Tibial nerve (tissue), 4 donors: ENCODE measurements at regions not wholly inside any gene's neighbourhood (a gene's known extent, or its start where the extent isn't known, plus 50 kb on each side); places are given as distances from the start of the nearest gene placed in this dataset.

Experiments
- DNase-seq, 2 donors: peaks; one replicate each; pipeline ENCODE4 v3.0.0-alpha.2; 2019; ENCODE audit warnings: low spot score in 2 of 2
- H3K27ac ChIP-seq, 4 donors: fragments of 200-600 bp; sonication (generic) in 3 of 4; one replicate each; pipeline ENCODE4 v1.5.1; 2017 to 2019; ENCODE audit warnings: mild to moderate bottlenecking in 1 of 4
- H3K27me3 ChIP-seq, 2 donors: fragments of 200-600 bp; sonication (generic) in 1 of 2; one replicate each; pipeline versions ENCODE4 v1.5.1 to v1.6.0; 2017 to 2019
- H3K36me3 ChIP-seq, 3 donors: fragments of 200-600 bp; sonication (generic); one replicate each; pipeline ENCODE4 v1.5.1; 2018 to 2019
- H3K4me1 ChIP-seq, 4 donors: fragments of 200-600 bp; sonication (generic) in 3 of 4; one replicate each; pipeline ENCODE4 v1.5.1; 2017 to 2019
- H3K4me3 ChIP-seq, 4 donors: fragments of 200-600 bp; sonication (generic) in 3 of 4; one replicate each; pipeline ENCODE4 v1.5.1; 2017 to 2019; ENCODE audit warnings: mild to moderate bottlenecking in 1 of 4, moderate library complexity in 1 of 4
- H3K9me3 ChIP-seq, 4 donors: fragments of 200-600 bp; sonication (generic) in 3 of 4; one replicate each; pipeline ENCODE4 v1.5.1; 2017 to 2019
- EP300 ChIP-seq, 2 donors: sonication (generic); formaldehyde crosslinking; IDR thresholded peaks; one replicate each; pipeline ENCODE4 v1.6.1; 2017; ENCODE audit warnings: antibody characterized with exemption in 2 of 2, mild to moderate bottlenecking in 1 of 2
- POLR2A ChIP-seq, 2 donors: fragments of 450-650 bp; IDR thresholded peaks; one replicate each; pipeline ENCODE4 v1.6.1; 2017; ENCODE audit warnings: antibody characterized with exemption in 2 of 2, mild to moderate bottlenecking in 2 of 2, moderate library complexity in 2 of 2
- WGBS, 2 donors: methylation state at CpG; one replicate each; pipeline ENCODE4 v1.1.5; 2018; 5-methylcytosine and 5-hydroxymethylcytosine counted together
- TF ChIP-seq, protein P1 (sequence below), 5 experiments: fragments of 200-600 bp in 3 of 5; fragments of 450-650 bp in 2 of 5; sonication (generic) in 3 of 5; IDR thresholded peaks; one replicate each; pipeline ENCODE4 v1.5.1; 2016 to 2019; ENCODE audit warnings: antibody characterized with exemption in 5 of 5, mild to moderate bottlenecking in 3 of 5, moderate library complexity in 2 of 5

- Histone ChIP-seq H3K36me3 (no peaks in the 10 kb centered on the region), H3K27ac (no peak overlapping the region), H3K4me1 (no peaks in the 10 kb centered on the region), H3K27me3 (no peaks in the 10 kb centered on the region), H3K4me3 (no peak overlapping the region), H3K9me3 (no peaks in the 10 kb centered on the region)
- TF ChIP-seq, protein P1, sequence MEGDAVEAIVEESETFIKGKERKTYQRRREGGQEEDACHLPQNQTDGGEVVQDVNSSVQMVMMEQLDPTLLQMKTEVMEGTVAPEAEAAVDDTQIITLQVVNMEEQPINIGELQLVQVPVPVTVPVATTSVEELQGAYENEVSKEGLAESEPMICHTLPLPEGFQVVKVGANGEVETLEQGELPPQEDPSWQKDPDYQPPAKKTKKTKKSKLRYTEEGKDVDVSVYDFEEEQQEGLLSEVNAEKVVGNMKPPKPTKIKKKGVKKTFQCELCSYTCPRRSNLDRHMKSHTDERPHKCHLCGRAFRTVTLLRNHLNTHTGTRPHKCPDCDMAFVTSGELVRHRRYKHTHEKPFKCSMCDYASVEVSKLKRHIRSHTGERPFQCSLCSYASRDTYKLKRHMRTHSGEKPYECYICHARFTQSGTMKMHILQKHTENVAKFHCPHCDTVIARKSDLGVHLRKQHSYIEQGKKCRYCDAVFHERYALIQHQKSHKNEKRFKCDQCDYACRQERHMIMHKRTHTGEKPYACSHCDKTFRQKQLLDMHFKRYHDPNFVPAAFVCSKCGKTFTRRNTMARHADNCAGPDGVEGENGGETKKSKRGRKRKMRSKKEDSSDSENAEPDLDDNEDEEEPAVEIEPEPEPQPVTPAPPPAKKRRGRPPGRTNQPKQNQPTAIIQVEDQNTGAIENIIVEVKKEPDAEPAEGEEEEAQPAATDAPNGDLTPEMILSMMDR (IDR thresholded peaks at IDR 0.05), result no peak
- TF ChIP-seq EP300 (IDR thresholded peaks at IDR 0.05), result no peak
- no peak for TF ChIP-seq POLR2A (IDR thresholded peaks at IDR 0.05)
- DNase-seq, result no peak
- WGBS, 2 donors, result 91 to 94% methylated on average over 1 of the region's 1 CpG
Measured at GRCh38 chr6:14682812-14683211, 563.1 kb upstream of the JARID2 start.

DNA sequence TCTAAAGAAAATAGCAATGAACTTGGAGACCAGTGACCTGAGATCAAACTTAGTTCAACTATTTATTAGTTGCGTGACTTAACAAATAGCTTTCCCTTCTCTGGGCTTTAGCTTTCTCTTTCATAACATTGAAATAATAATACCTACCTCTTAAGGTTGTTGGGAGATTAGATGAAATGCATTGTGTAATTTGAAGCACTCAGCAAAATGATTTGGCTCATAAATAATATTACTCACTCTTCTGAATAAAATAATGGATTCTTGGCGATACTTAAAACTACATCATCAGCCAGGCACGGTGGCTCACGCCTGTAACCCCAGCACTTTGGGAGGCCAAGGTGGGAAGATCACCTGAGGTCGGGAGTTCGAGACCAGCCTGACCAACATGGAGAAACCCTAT lies 556.2 kb upstream of the JARID2 start:
- H3K4me1 ChIP-seq, result no peaks in the 10 kb centered on the region
- H3K36me3 ChIP-seq, result no peaks in the 10 kb centered on the region
- no peak overlapping the region for H3K27ac ChIP-seq
- no peak overlapping the region for H3K4me3 ChIP-seq
- no peaks in the 10 kb centered on the region for H3K9me3 ChIP-seq
- TF ChIP-seq, protein P1 (IDR thresholded peaks at IDR 0.05), result no peak
- TF ChIP-seq EP300 (IDR thresholded peaks at IDR 0.05), result no peak
- no peak for TF ChIP-seq POLR2A (IDR thresholded peaks at IDR 0.05)
- DNase-seq, result no peak
- WGBS, 2 donors, result 92 to 95% methylated on average over 6 of the region's 6 CpGs
- H3K27me3 ChIP-seq, result no peaks in the 10 kb centered on the region

- no peaks in the 10 kb centered on the region for H3K4me1 ChIP-seq
- H3K36me3 ChIP-seq, result no peaks in the 10 kb centered on the region
- no peak overlapping the region for H3K27ac ChIP-seq
- H3K9me3 ChIP-seq, result no peaks in the 10 kb centered on the region
- H3K27me3 ChIP-seq, result no peaks in the 10 kb centered on the region
- H3K4me3 ChIP-seq, result no peak overlapping the region
- no peak for TF ChIP-seq POLR2A (IDR thresholded peaks at IDR 0.05)
- TF ChIP-seq, protein P1 (IDR thresholded peaks at IDR 0.05), result no peak
- no peak for TF ChIP-seq EP300 (IDR thresholded peaks at IDR 0.05)
- no peak for DNase-seq
- WGBS, 2 donors, result 84 to 85% methylated on average over 7 to 8 of the region's 8 CpGs
Measured at GRCh38 chr6:14690120-14691056, 555.5 kb upstream of the JARID2 start.

GRCh38 chr6:14692208-14692607 lies 553.7 kb upstream of the JARID2 start:
- H3K27ac ChIP-seq, result no peak overlapping the region
- no peaks in the 10 kb centered on the region for H3K27me3 ChIP-seq
- no peaks in the 10 kb centered on the region for H3K36me3 ChIP-seq
- no peak for DNase-seq
- H3K4me3 ChIP-seq, result no peak overlapping the region
- TF ChIP-seq, protein P1 (IDR thresholded peaks at IDR 0.05), result no peak
- TF ChIP-seq EP300 (IDR thresholded peaks at IDR 0.05) (no peak), POLR2A (IDR thresholded peaks at IDR 0.05) (no peak)
- no peaks in the 10 kb centered on the region for H3K9me3 ChIP-seq
- no peaks in the 10 kb centered on the region for H3K4me1 ChIP-seq
- 41 to 54% methylated on average over 1 of the region's 1 CpG for WGBS, 2 donors
